Left ventricle myocardium superior (tissue), 1 donor: ENCODE measurements at regions not wholly inside any gene's neighbourhood (a gene's known extent, or its start where the extent isn't known, plus 50 kb on each side); places are given as distances from the start of the nearest gene placed in this dataset.

Experiments used
- ATAC-seq: fragments of 200-7000 bp; cut with Tn5 transposase; one replicate; pipeline ENCODE4 v1.9.1; 2020; ENCODE audit warnings: mild to moderate bottlenecking, moderate library complexity
- DNase-seq: peaks from one replicate; pipeline ENCODE4 v3.0.0-alpha.2; 2020
- intact Hi-C: fragments of 100-400 bp; cut with micrococcal nuclease; formaldehyde crosslinking; loops from one replicate; pipeline ENCODE4 v1.11.0; 2022
- donor health status: DM: no; HTN: yes; CAD: no; lungs with severe emphysema.

DNA sequence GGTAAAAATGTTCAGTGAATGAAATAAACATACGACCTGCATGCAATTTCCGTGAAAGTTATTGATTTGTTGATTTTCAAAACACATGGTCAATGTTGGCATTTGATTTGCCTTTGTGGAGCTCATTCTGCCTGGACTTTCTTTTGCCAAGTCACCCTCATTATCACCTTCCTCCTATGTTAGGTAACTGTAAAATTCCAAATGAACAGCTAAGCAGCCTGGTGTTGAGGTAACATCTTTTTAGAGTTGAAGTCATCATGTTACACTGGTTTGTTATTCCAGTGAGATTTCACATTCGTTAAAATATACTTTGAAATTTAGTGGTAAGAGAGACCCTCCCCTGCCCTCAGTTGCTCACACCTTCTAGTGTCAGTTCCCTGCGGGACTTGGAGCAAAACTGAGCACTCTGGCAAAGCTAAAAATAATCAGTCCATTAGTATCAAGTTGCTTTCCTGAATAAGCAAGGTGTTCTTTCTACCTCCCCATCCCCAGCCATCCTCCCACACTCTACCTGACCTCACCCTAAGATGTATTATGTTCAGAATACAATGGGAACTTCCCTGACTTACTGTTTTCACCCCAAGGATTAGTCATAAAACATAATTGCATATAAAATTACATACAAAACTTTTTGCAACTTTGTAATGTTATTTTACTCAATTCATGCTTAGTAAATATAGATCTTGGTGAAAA is 283.3 kb upstream of the SEMA3A start:
- ATAC-seq = no peak
- no peak for DNase-seq
- intact Hi-C loops = no loop called here

DNA sequence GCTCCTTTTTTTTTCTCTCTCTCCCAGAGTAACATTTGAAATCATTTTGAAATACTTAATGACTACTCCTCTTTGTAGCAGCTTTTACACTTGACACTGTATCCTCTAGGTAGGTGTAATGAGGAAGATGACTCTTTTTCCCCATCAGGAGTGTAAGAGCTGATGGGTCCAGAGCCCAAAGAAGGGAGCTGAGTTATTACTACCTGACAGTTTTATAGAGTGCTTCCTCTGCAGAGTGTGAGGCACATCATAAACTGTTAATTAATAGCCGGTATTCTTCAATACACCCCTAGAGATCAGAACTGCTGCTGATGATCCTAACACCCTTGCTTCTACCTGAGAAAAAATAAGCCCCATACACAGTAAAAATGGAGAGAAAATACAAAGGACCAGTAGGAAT is 279.8 kb upstream of the SEMA3A start:
- DNase-seq = no peak
- no peak for ATAC-seq
- intact Hi-C loops = no loop called here

DNA sequence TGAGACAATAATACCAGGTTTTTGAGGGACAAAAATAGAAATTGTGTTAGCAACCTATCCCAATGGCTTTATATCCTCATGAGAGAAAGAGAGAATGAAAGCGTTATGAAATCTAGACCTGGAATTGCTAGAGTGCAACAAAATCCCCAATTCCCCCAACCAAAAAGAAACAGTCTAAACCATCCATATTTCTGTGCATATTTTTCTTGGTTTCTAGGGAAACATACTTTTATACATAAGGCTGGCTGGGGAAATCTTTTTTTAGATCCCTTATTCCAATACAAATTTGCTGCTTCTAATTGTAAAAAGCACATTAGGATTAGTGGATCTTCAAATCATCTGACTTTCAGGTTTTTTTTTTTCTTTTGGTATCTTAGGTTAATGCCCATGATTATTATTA is 277.0 kb upstream of the SEMA3A start:
- no peak for DNase-seq
- ATAC-seq = no peak

DNA sequence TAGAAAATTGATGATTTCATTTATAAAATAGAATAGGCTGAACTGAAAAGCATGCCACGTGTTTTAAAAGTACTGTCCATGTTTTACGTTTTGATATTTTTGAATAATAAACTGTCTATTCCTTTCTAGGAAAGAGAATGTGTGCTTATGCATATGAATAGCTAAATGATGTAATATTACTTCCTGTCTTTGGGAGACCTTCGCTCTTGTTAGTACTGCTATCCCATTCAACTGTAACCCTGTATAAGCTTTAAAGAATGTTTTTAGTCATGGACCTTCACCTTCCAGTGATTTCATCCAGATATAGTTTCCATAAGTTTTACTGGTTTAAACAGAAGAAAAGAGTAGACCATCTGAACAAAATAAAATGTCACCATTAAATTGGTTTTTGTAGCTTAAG is 274.4 kb upstream of the SEMA3A start:
- intact Hi-C loops = no loop called here
- ATAC-seq = no peak
- DNase-seq = no peak

More for the DNA sequence above, 277.0 kb upstream of the SEMA3A start:
- intact Hi-C loops = no loop called here

DNA sequence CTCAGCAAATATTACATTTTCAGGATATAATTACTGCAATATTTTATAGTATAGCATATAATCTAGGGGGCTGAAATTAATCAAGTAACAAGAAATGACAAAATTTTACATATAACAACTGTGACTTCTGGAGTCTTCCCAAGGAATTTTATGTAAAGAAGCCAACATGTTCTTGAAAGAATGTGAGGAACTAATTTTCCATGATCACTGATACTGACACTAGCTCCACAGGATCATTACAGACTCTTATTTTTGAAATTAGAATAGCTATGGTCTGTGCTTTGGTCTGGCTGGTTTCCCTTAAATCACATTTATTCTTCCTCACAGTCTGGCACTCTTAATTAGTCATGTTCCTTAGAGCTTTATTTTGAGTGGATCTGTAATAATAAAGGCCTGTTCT is 267.7 kb upstream of the SEMA3A start:
- intact Hi-C loops = no loop called here

DNA sequence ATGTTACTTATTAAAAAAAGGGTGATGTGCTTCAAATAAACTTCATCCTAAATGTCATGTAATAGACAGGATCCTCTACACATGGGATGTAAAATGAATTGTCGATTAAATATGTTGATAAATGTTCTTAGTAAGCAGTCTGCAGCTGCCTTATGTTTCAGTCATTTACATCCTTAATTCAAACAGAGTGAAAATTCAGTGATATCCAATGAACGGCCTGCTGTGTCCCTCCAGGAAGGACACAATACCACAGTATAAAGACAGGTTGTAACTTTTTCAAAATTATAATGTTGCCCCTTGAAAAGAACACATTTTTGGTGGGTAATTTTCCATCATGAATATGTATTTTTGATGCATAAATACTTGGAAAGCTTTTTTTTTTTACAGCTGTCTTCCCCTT is 266.5 kb upstream of the SEMA3A start:
- DNase-seq = no peak
- ATAC-seq = no peak
- intact Hi-C loops = no loop called here

More for the DNA sequence above, 267.7 kb upstream of the SEMA3A start:
- DNase-seq = no peak
- ATAC-seq = no peak

DNA sequence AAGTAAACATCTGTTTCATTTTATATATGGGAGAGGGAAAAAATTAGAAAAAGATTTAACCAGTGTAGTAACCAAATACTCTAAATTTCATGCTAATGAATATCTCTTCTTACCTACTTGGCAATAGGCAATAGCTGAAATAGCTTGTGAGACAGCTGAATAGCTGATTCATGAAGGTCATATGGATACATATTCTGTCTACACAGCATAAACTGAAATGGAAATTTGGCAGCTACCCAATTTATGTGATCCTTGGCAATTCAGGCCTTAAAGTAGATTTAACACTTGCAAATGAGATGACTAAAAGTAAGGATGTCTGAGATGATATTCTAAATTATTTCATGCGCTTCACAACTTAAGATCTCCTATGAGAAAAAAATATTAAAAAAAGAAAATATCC is 261.2 kb upstream of the SEMA3A start:
- DNase-seq = no peak
- ATAC-seq = no peak
- intact Hi-C loops = loop anchor here (10.0 kb wide), 1 partner anchor 481 kb away; no protein-coding TSS in a partner anchor

DNA sequence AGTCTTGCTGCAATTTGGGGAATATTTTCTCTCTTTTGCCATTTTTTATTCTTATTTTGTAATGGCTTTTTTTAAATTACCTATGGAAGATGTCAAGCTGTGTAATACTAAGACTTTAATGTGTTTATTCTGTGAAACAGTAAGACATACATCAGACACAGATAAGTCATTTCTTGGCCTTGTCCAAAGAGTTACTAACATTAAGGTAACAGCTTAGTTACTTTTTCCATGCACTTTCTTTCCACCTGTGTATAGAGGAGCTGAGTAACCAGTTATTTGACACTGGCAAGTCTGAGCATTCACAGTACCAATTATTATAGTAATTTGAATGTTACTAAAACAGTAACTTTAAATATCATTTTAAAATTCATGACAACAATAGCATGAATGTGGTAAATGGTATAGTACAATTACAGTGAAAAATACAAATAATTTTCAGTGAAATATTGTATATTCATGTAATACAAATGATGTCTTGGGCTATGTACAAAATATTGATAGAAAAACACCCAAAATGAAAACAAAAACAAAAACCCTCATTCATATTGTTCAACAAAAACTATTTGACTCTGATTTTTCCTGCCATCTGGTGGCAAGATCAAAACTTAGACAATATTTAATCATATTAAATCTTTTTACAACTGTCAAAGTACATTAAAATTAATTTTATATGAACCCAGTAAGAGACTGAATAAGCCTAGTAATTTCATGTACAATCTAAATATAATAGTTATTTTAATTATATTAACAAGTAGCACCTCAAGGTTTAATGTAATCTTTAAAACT is 259.8 kb upstream of the SEMA3A start:
- intact Hi-C loops = loop anchor here (10.0 kb wide), 1 partner anchor 480 kb away; no protein-coding TSS in a partner anchor
- no peak for DNase-seq
- ATAC-seq = no peak

DNA sequence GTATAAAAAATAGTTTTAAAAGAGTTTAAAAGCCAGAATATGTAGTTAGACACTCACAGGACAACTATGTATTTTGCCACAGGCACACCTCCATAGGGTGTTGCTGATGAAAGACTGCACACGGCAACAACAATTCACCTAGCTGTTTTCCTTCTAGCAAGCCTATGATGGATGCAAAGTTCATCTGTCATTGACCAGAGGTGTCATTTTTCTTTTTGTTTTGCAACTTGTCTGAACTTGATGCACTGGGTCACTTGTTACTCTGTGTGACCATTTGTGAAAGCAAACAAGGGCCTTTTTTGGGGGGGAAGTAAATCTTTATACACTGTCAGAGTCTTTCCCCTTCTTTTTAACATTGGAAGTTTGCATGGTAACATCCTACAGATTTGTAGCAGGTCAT is 258.0 kb upstream of the SEMA3A start:
- ATAC-seq (no peak), DNase-seq (no peak)
- intact Hi-C loops = loop anchor here (10.0 kb wide), 1 partner anchor 478 kb away; no protein-coding TSS in a partner anchor

DNA sequence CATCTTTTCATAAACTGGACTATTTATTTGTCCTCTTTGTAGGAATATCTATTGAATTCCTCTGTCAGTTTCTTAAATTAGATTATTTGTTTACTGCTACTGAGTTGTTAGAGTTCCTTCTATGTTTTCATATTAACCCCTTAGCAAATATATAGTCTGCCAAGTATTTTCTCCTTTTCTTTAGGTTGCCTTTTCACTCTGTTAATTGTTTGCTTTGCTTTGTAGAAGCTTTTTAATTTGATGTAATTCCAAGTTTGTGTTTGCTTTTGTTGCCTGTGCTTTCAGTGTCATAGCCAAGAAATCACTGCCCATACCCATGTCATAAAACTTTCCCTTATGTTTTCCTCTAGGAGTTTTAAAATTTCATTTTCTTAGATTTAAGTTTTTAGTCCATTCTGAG is 256.2 kb upstream of the SEMA3A start:
- ATAC-seq (no peak), DNase-seq (no peak)
- intact Hi-C loops = loop anchor here (10.0 kb wide), 1 partner anchor 476 kb away; no protein-coding TSS in a partner anchor

DNA sequence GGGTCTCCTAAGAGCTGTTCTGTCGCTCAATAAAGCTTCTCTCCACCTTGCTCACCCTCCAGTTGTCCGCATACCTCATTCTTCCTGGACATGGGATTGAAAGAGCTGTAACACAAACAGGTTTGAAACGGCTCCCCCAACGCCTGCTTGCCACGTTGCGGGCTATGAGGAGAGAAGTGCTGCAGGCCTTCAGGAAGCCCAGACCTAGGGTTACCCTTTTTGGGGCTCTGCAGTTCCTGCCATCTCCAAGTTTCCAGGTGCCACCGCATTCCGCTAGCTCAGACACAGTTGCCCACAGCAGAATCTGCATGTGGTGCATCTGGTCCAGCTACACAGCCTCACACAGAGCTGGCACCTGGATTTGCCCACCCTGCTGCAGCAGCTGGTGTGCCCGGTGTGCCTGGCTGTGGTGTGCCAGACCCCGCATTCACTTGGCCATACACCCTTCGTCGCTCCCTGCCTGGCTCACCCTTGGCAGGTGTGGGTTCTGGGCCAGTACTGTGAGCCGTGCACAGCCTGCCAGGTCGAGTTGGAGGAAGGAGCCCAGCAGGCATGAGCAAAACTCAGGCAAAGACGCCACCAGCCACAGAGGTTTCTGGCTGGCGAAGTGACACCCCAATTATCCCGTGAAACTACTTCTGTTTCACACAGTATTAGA is 253.2 kb upstream of the SEMA3A start:
- intact Hi-C loops = no loop called here

DNA sequence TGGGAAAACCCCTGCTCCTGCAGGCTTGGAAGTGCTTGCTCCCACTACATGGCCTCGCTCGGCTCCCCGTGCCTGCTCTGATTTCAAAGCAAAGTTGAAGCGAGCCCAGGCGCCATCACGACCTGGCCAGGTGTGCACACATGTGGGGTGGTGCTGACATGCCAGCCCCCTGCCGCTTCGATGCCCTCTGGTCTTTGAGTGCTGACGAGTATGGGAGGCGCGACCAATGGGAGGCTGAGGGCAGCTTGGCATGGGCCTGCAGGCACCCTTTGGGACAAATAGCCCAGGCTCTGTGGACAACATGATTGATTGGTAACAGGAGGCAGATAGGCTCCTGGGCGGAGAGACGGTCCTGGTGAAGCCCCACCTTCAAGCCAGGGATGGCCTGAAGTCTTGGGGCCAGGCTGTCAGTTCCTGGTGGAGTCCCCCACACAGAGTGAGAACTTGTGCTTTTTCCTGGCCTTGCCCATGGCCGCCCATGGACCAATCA is 252.4 kb upstream of the SEMA3A start:
- intact Hi-C loops = no loop called here
- no peak for ATAC-seq

More for the DNA sequence above, 253.2 kb upstream of the SEMA3A start:
- ATAC-seq (no peak), DNase-seq (no peak)

DNA sequence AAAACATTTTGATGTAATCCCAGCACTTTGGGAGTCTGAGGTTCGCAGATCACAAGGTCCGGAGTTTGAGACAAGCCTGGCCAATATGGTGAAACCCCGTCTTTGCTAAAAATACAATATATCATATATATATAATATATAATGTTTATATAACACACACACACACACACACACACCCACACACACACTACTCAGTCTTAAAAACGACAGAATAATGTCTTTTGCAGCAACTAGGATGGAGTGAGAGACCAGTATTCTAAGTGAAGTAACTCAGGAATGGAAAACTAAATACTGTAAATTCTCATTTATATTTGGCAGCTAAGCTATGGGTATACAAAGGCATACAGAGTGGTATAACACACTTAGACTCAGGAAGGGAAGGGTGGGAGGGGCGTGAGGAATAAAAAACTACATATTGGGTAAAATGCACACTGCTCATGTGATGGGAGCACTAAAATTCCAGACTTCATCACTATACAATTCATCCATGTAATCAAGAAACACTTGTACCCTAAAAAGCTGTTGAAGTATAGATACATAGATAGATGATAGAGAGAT is 231.2 kb upstream of the SEMA3A start:
- ATAC-seq (no peak), DNase-seq (no peak)
- intact Hi-C loops = no loop called here

More for the DNA sequence above, 252.4 kb upstream of the SEMA3A start:
- DNase-seq = no peak

DNA sequence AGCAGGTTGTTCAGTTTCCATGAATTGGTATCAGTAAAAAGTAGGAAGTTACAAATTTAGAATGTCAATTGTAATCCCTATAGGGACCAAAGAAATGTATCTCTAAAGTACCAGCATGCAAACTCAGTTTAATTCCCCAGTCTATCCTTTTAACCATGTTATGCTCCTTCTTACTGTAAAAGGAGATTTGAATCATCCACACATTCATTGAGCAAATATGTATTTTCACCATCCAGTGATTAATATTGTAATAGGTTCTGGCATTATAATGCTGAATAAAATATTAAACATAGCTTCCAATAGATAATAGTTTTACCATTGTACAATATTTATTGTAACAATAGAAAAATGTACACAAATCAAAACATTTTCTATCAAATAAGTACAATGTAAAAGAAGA is 228.2 kb upstream of the SEMA3A start:
- no peak for DNase-seq
- no peak for ATAC-seq
- intact Hi-C loops = no loop called here

DNA sequence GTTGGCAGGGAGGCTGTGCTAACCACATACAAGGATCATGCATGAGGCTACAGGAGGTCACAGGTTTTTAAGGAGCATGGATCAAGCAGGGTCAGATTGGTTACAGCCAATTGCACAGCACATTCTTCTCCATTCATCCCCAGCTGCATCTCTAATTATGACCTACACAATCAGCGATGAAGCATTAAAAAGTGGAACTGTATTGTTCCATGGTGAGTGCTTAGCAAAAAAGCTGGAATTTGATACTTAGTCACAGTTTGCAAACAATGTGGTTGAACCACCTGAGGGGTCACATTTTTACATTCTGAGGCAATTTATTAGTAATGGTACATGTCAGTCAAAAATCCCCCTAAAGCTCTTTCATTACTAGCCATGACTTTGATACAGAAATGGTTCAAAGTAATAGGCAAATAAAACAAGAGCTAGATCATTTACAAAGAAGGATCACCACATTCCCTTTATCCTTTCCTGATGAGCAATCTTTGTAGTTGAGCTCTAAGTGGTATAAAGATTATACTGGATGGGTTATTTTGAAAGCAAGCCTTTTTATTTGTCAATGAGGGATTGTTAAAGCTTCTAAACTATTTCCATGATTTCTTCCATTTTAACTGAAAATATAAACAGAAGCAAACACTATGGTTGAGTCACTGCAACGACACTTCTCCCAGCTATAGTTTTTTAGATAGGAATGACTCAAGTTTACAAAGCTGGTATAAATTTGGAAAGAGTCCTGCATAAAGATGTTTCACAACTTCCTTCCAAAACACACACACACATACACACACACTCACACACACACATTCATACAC is 217.8 kb upstream of the SEMA3A start:
- intact Hi-C loops = no loop called here
- no peak for DNase-seq

DNA sequence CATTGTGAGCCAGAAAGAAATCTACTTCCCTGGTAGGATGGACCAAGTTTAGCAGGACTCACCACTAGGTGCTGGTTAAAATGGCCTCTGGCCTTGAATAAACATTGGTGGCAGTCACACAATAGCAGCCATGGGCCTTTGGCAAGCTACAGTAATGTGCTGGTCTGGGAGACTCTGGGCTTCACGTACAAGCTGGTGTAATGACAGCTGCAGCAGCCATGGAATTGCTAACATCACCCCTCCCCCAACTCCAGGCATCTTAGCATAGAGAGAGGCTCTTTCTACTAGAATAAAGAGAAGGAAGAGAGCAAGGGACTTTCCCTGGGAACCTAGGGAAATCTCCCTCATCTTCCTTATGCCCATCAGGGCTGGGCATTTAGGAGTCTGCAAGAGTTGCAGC is 205.1 kb upstream of the SEMA3A start:
- no peak for DNase-seq
- no peak for ATAC-seq
- intact Hi-C loops = no loop called here

More for the DNA sequence above, 217.8 kb upstream of the SEMA3A start:
- ATAC-seq = no peak

DNA sequence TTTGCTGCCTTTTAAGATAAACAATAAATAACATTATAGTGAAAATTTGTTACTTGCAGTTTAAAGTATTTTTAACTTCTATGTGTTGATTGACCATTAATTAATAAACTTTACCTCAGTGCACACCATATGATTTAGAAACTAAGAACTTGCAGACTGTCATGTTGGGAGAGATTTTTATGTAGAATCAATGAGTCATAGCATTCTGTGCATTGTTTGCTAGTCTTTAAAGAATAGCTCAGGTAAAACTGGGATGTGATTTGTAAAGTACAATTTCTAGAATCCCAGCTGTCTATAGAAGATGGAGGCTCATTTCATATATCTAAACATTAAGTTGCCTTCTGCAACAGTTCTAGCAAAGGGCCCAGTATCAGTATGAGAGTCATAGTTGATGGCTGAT is 199.6 kb upstream of the SEMA3A start:
- DNase-seq = no peak
- intact Hi-C loops = no loop called here
- ATAC-seq = no peak

DNA sequence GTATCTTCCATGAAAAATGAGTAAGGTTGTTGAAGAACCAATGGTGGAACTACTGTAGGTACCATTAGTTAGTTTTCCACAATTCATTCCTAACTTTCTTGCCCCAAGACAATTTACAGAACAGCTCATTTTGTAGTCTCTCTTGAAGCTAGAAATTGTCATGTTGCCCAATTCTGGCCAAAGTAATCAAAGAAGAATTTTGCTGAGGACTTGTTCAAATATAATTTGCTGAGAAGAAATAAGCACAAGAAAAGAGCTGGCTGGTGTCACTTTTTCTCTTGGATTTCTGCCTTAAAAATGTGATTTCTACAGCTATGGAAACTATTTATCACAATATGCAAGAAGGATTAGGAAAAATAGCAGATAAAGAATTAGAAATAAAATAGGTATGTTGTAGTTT is 199.2 kb upstream of the SEMA3A start:
- intact Hi-C loops = no loop called here
- DNase-seq = no peak
- ATAC-seq = no peak

DNA sequence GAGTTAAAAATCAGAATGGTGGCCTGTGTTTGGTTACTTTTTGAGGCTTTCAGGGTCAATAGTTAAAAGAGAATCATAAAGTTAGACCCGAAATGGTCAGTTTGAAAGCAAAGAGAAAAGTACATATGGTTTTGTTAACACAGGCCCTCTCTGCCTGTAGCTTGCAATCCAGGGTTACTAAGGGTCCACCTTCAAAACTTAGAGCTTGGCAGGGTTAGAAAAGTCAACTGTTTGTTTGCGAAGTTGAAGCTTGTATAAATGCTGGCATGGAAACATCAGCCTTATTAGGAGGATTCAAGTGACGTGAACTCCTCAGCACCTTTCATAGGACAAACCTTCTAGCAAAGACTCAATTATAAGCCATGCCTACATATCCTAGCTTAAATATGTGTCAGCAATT is 196.3 kb upstream of the SEMA3A start:
- intact Hi-C loops = no loop called here
- ATAC-seq = no peak
- no peak for DNase-seq
